ENCODE measurements at regions not wholly inside any gene's neighbourhood (a gene's known extent, or its start where the extent isn't known, plus 50 kb on each side); places are given as distances from the start of the nearest gene placed in this dataset.

DNA sequence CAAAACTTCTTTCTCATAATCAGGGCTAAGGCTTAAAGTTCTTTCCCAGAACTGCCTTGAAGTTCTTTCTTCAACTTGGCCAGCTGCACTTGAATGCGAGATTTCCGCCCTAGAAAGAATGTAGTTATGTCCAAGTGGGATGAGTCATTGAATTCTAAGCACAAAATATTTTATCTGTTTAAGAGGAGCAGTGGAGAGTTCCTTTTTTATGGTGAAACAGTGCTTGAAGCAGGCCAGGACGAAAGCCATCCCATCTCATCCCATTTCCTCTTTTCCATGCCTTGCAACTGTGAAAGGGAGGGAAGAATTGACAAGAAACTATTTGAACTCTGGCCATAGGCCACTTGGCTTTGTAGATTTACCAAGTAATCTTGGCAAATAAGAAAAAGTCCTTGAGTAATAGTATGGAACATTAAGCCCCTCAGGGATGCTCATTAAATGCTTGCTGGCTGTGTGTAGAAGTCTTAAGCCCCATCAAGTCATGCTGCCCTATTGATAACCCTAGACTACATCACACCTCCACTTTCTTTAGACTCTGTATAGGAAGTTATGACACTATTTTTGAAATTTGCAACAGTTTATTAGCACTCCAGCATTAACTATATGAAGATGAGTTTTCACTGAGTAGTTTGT is 174.5 kb downstream of the KCTD12 start:
- TF ChIP-seq GATA2 (IDR thresholded peaks at IDR 0.05; ENCODE audit: low read depth, low read length), result no peak
- no peak for TF ChIP-seq GATA3 (IDR thresholded peaks at IDR 0.05; ENCODE audit: low read depth, low read length)
